ENCODE measurements at regions not wholly inside any gene's neighbourhood (a gene's known extent, or its start where the extent isn't known, plus 50 kb on each side); places are given as distances from the start of the nearest gene placed in this dataset.

DNA sequence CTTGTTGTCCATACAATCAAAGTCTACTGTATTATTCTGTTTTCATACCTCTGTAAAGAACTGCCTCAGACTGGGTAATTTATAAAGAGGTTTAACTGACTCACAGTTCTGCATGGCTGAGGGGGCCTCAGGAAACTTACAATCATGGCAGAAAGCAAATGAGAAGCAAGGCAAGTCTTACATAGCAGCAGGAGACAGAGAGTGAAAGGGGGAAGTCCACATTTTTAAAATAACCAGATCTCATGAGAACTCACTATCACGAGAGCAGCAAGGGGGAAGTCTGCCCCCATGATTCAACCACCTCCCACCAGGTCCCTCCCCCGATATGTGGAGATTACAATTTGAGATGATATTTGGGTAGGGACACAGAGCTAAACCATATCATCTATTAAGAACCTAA lies 724.6 kb upstream of the CBLB start:
- CTCF ChIA-PET, result interaction anchor here (1.2 kb wide), 1 partner anchor 16 kb away, joined by 3 read pairs; no protein-coding TSS in a partner anchor
- no peak for DNase-seq (ENCODE audit: low read depth, low spot score)
- TF ChIP-seq, protein P1, sequence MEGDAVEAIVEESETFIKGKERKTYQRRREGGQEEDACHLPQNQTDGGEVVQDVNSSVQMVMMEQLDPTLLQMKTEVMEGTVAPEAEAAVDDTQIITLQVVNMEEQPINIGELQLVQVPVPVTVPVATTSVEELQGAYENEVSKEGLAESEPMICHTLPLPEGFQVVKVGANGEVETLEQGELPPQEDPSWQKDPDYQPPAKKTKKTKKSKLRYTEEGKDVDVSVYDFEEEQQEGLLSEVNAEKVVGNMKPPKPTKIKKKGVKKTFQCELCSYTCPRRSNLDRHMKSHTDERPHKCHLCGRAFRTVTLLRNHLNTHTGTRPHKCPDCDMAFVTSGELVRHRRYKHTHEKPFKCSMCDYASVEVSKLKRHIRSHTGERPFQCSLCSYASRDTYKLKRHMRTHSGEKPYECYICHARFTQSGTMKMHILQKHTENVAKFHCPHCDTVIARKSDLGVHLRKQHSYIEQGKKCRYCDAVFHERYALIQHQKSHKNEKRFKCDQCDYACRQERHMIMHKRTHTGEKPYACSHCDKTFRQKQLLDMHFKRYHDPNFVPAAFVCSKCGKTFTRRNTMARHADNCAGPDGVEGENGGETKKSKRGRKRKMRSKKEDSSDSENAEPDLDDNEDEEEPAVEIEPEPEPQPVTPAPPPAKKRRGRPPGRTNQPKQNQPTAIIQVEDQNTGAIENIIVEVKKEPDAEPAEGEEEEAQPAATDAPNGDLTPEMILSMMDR (IDR thresholded peaks at IDR 0.05; ENCODE audit: insufficient read depth, low read length, missing control alignments), result no peak
- POLR2A ChIA-PET, result no interaction called here
- no peak overlapping the region for H3K4me3 ChIP-seq (ENCODE audit: low read depth, low read length)

- CTCF ChIA-PET, result interaction anchor here (0.7 to 5.0 kb wide), 36 partner anchors 10 to 1092 kb away, joined by 3 to 30 read pairs (median 4); partner anchors contain the start of gene CBLB
- DNase-seq (ENCODE audit: low read depth, low spot score), result peak; percentile 86
- no peak overlapping the region for H3K4me3 ChIP-seq (ENCODE audit: low read depth, low read length)
- POLR2A ChIA-PET, result interaction anchor here (0.6 to 1.2 kb wide), 4 partner anchors 179 to 773 kb away, joined by 3 to 6 read pairs (median 4); no protein-coding TSS in a partner anchor
- TF ChIP-seq, protein P1 (IDR thresholded peaks at IDR 0.05; ENCODE audit: insufficient read depth, low read length, missing control alignments), result peak; percentile 64
These were observed 741.0 kb upstream of the CBLB start for GRCh38 chr3:106609666-106610301.

DNA sequence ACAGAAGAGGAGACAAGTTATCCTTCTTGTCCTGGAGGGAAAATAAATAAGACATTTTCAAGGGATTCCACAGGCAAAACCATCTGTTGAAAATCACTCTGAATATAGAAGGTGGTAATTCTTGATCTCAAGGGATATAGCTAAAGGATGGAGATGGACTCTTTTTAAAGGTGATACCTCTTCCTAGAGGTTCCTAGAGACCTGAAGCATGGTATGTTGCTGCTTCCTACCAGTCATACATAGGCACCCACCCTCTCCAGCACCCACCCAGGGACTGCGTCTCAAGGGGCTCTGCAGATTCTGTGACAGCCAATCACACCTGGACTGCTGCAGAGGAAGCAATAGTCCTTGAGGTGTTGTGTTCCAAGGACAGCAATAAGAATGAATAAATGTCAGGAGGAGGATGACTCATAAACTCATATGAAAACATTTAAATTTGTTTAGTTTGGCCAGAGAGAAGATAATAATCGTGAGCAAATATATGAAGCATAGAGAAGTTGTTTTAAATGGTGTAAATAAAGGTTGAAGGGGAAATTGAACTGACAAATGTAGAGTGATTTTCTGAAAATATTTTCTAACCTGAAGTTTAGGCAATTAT lies 741.6 kb upstream of the CBLB start:
- no peak for DNase-seq (ENCODE audit: low read depth, low spot score)
- H3K4me3 ChIP-seq (ENCODE audit: low read depth, low read length), result no peak overlapping the region
- TF ChIP-seq, protein P1 (IDR thresholded peaks at IDR 0.05; ENCODE audit: insufficient read depth, low read length, missing control alignments), result no peak
- ChIA-PET CTCF (interaction anchor here (0.7 to 5.0 kb wide), 23 partner anchors 19 to 1092 kb away, joined by 3 to 30 read pairs (median 4); partner anchors contain the start of gene CBLB), POLR2A (interaction anchor here (0.6 to 1.2 kb wide), 3 partner anchors 180 to 251 kb away, joined by 3 to 6 read pairs (median 4); no protein-coding TSS in a partner anchor)

- TF ChIP-seq, protein P1 (IDR thresholded peaks at IDR 0.05; ENCODE audit: insufficient read depth, low read length, missing control alignments), result no peak
- CTCF ChIA-PET, result interaction anchor here (0.8 to 5.0 kb wide), 4 partner anchors 222 to 507 kb away, joined by 3 to 30 read pairs (median 14); no protein-coding TSS in a partner anchor
- no peak overlapping the region for H3K4me3 ChIP-seq (ENCODE audit: low read depth, low read length)
- POLR2A ChIA-PET, result no interaction called here
- no peak for DNase-seq (ENCODE audit: low read depth, low spot score)
These were observed 742.3 kb upstream of the CBLB start for GRCh38 chr3:106611116-106611515.

- H3K4me3 ChIP-seq (ENCODE audit: low read depth, low read length), result no peak overlapping the region
- TF ChIP-seq, protein P1 (IDR thresholded peaks at IDR 0.05; ENCODE audit: insufficient read depth, low read length, missing control alignments), result no peak
- DNase-seq (ENCODE audit: low read depth, low spot score), result no peak
- CTCF ChIA-PET, result interaction anchor here (1.0 to 5.0 kb wide), 2 partner anchors 251 to 452 kb away, joined by 3 to 30 read pairs; no protein-coding TSS in a partner anchor
- POLR2A ChIA-PET, result no interaction called here
These were observed 743.0 kb upstream of the CBLB start for GRCh38 chr3:106611841-106612240.

DNA sequence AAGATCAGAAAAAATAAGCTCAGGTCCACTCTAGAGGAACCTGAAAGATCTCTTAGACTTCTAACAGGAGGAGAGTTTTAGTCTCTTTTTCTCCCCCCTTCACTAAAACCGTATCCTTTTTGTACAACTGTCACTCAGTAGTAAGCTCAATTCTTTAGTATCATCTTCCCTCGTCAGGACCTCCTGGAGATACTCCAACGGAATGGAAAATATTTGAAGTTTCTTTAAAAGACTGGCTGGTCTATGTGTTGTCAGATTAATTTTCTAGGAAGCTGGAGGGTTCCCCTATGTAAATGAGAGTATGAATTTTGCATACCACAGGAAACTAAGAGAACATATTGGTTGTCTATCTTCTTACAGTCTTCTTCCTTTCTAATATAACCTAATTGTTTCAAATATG lies 747.7 kb upstream of the CBLB start:
- H3K4me3 ChIP-seq (ENCODE audit: low read depth, low read length), result no peak overlapping the region
- ChIA-PET POLR2A (no interaction called here), CTCF (interaction anchor here (0.6 to 2.5 kb wide), 8 partner anchors 10 to 503 kb away, joined by 3 to 8 read pairs (median 4); no protein-coding TSS in a partner anchor)
- no peak for DNase-seq (ENCODE audit: low read depth, low spot score)
- TF ChIP-seq, protein P1 (IDR thresholded peaks at IDR 0.05; ENCODE audit: insufficient read depth, low read length, missing control alignments), result no peak

All from AG04449 (cell line).